ENCODE measurements at regions not wholly inside any gene's neighbourhood (a gene's known extent, or its start where the extent isn't known, plus 50 kb on each side); places are given as distances from the start of the nearest gene placed in this dataset.
"Not testable (repeated sequence)": the region's sequence is repeated elsewhere in the genome, so short reads cannot be mapped to it uniquely, and the experiment has no call there.

DNA sequence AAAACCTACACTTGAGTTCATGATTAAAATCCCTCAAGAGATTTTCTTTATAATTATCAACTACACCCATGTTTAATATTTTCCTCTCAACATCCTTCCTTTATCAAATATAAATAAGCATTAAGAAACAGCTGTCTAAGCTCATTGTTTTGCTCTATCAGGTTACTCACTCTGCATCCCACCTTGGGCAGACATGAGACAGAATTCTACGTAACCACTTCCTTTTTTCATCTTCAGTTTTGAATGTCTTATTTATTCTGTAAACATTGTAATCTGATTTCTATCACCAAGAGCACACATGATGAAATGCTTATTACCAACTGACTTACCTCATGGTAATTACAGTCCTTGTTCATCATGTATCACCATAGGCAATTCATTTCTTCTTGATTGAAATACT, 1256.6 kb upstream of the ATXN8OS start:
- no peak for DNase-seq (ENCODE audit: low read depth in 3 of 3, low spot score in 2 of 3)

DNA sequence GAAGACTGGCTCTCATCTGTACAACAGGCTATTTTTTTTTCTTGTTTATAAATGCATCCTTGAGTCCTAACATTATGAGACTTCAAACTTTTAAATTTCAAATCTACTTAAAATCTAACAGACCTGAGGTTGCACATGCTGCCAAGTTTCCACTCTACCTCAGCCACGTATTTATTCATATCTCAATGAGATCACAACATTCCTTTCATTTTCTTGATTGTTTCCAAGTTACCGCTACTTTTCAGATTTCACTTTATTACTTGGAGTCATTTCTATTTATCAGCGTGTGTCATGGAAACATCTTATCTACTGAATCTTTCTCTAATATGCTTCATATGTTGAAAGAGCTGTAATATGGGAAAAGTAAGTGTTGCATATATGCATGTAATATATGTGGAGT, 1257.5 kb upstream of the ATXN8OS start:
- no peak for DNase-seq (ENCODE audit: low read depth in 3 of 3, low spot score in 2 of 3)

DNA sequence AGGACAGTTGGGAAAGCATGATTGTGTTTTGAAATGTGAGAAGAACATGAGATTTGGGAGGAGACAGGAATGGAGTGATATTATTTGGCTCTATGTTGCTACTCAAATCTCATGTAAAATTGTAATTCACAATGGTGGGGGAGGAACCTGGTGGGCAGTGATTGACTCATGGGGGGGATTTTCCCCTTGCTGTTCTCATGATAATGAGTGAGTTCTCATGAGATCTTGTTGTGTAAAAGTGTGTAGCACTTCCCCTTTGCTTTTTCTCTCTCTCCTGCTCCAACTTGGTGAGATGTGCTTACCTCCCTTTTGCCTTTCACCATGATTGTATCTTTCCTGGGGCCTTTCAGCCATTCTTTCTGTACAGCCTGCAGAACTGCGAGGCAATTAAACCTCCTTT, 1261.0 kb upstream of the ATXN8OS start:
- DNase-seq (ENCODE audit: low read depth in 3 of 3, low spot score in 2 of 3): no peak

DNA sequence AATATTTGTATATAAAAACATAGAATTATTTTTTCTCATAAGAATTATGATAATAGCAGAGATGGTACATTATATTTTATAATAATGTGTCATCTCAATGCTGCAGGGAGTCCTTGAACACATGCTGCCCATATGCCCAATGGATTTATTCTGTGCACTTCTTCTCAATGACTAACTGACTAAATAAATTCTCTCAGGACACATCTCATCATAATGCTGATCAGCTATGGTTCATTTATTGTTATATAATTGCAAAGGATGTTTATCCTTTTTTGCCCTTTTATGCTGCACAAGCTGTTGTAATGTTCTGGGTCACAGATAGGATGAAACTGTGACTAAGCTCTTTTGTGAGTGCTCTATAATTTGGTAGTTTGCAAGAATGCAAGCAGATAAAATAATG, 1273.3 kb upstream of the ATXN8OS start:
- no peak for DNase-seq (ENCODE audit: low read depth in 3 of 3, low spot score in 2 of 3)

DNA sequence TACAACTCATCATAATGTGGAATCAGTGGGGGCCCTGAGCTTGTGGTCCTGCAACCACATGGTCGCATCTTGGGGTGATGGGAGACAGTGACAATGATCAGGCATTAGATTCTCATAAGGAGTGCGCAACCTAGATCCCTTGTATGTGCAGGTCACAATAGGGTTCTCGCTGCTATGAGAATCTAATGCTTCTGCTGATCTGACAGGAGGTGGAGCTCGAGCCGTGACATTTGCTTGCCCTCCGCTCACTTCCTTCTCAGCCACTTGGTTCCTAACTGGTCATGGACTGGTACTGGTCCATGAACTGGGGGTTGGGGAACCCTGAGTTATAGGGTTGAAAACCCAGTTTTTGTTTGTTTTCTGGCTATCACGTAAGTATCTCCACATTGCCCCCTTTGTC, 1290.9 kb upstream of the ATXN8OS start:
- DNase-seq (ENCODE audit: low read depth in 3 of 3, low spot score in 2 of 3): no peak

DNA sequence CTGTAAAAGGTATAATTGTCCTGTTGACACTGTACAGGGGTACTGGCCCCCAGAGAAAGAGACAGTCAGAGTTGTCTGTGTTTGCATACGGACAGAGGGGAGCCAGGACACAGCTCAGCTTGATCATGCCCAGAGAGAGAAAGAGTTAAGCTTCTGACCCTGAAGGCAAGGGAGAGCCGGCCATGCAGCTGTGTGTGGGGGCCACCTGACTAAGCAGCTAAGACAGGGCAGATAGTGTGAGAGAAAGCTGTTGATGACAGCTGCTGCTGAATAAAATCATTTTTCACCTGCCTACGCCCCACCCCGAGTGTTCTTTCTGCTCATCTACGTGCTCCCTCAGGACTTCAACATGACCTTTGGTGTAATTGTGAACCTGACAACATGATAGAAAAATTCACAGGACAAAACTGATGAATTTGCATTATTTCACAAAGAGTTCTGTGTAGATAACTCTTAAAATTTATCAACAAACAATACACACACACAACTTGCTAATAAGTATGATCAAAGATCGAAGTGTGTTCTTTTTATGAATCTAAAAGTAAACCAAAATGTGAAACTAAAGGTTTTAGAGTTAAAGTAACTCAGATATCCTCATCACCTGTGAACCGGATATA, 1294.3 kb upstream of the ATXN8OS start:
- no peak for DNase-seq (ENCODE audit: low read depth in 3 of 3, low spot score in 2 of 3)

DNA sequence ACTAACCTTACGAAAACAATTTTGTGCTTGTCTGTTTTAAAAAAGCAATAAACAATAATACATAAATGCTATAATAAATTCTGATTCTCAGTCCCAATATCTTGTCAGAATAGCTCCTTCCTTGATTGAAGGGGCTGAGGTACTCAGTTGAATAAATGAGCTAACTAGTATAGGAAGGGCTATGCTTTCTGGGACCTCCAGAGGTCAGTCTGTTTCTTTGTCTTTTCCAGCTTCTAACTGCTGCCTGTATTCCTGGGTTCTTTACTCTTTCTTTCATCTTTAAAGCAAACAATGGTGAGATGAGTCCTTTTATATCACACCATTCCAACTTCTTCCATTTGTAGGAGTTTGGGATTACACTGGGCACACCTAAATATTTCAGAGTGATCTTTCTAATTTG, 1297.0 kb upstream of the ATXN8OS start:
- no peak for DNase-seq (ENCODE audit: low read depth in 3 of 3, low spot score in 2 of 3)

DNA sequence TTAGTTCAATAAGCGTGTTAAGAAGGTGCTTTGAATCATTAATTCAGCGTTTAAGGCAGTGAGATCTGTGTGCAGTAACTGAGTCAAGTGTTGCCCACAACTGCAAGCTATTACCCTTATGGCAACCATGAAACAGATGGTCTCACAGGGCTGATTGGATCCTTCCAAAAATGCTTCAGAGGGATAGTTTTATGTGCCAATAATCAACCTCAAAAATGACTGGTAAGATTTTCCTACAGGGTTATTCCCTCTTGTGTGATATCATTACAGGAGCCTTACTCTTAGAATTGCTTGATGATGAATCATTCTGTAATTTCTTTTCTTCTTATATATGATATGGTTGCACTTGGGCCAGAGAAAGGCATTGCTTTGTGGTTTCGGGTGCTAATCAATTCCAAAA, 1299.2 kb upstream of the ATXN8OS start:
- DNase-seq (ENCODE audit: low read depth in 3 of 3, low spot score in 2 of 3): no peak

DNA sequence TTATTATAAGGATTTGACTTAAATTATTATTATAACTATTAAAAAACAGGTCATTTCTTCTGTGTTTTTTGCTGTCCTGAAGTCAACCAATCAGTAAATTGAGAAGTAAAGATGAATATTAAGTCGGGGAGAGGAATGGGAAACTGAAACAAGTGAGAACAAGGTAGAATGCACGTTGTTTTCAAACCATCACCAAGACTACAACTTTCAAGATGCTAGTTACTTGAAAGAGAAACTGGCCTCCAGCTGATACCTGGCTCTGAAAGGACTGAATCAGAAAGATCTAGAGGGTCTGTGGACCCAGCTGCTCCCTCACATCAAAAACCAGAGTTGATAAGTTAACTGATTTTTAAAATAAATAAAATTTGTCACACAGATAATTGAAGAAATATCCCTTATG, 1301.5 kb upstream of the ATXN8OS start:
- no peak for DNase-seq (ENCODE audit: low read depth in 3 of 3, low spot score in 2 of 3)

DNA sequence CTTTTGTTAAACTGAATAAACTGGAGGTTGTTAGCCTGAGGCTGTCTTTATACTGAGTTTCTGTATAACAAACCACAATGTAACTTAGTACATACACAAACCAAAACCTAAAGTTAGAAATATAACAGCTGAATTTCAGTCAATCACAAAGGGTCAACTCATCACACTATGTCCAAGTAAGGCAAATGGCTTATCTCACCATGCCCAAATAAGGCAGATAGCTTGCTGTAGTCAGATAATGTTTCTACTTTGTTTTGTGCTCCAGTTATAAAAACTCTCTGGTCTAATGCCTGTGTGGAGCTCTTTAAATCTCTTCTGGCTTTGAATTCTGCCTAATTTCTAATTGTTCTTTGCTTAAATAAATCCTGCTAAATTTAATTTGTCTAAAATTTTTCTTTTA, 1323.4 kb upstream of the ATXN8OS start:
- DNase-seq (ENCODE audit: low read depth in 3 of 3, low spot score in 2 of 3): no peak

DNA sequence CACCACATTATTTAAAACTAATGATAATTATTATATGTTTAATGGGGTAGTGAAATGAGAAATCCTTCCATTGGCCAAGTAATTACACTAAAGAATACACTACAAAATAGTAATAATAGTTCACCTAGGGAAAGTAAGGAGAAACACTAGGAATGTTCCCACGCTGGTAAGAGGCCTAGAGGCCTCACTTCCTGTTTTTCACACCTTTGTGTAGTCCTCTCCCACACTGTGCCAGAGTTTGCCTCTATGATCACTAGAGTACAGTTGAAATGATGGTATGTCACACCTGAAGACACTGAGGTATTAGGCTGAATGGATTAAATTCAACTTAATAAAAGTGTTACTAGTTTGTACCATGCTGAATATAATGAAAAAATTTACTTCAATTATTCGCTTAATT, 1348.0 kb upstream of the ATXN8OS start:
- DNase-seq (ENCODE audit: low read depth in 3 of 3, low spot score in 2 of 3): no peak

DNA sequence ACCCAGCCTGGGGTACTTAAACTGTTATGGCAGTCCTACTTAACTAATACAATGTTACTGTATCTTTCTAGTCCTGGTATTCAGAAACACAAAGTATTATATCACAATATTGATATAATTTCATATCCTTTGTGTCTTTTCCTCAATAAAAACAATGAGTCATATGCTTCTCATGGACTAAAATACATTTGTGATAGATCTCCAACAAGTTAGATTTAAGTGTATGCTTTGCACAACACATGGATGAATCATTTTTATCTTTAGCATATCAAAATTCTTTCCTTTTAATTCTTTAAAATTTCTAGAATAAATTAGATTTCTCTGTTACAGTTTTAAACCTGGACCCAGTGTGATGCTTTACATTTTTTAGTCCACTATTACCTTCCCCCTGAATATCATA, 1357.8 kb upstream of the ATXN8OS start:
- no peak for DNase-seq (ENCODE audit: low read depth in 3 of 3, low spot score in 2 of 3)

DNA sequence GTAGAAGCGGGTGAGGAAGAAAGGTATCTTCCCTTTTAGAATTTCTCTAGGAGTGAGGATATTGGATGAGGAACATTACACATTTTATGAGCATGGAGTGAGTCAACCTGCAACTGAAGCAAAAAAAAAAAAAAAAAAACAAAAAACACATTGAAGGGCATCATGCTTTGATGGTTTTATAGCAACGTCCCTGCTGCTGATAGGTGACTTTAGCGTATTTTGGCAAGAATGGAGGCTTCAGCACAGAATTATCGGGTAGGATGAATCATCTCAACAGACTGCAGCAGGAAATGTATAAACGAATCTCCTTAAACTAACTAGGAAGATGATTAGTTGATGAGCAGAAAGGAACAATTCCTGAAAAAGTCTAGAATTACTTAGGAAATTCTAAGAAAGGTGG, 1359.6 kb upstream of the ATXN8OS start:
- DNase-seq (ENCODE audit: low read depth in 3 of 3, low spot score in 2 of 3): no peak

DNA sequence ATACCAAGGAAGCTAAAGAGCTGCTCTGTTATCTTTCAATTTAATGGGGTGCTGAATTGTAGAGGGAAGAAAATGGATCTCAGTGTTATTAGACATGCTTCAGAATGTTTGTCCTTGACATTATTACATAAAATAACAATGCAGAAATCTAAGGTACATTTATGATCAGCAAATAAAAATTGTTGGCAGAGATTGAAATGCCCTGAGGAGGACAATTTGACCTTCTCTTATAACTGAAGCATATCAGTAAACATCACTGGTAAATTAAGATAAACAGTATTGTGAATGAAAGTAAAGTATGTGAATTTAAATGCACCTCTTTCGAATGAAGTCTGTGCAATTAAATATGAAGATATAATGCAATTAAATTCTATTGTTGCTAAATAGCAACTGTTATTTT, 1362.1 kb upstream of the ATXN8OS start:
- no peak for DNase-seq (ENCODE audit: low read depth in 3 of 3, low spot score in 2 of 3)

DNA sequence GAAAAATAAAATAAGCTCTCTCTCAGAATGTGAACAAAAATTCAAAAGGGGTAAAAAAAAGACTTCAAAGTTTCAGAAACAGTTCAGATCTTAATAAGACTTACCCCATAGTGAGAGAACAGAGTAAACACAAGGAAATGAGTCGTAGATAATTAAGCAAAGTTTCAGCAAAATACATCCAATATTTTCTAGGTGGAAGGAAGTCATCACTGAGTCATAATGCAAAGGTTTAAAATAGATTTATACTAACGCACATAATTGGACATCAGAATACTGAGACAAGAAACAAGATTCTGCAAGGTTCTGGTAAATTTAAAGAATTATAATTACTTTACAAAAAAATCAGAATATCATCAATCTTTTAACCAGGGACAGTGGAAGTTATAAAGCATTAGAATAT, 1370.7 kb upstream of the ATXN8OS start:
- DNase-seq (ENCODE audit: low read depth in 3 of 3, low spot score in 2 of 3): no peak

DNA sequence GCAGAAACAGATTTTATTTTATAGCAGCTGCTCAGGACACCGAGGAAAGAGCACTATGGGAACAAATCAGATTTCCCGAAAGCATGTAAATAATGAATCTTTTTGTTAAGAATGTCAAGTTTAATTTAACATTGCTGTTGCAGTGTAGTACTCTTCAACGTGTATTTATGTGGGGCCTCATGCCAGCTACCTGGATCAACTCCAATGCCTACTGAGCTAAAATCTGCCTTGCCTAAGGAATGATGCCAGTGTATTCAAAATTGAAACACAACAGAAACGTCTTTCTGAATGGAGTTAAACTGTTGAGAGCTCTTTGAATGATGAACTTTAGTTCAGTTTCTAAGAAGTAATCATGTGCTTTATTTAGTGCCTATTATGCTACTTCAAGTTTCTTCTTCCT, 1379.8 kb upstream of the ATXN8OS start:
- no peak for DNase-seq (ENCODE audit: low read depth in 3 of 3, low spot score in 2 of 3)

DNA sequence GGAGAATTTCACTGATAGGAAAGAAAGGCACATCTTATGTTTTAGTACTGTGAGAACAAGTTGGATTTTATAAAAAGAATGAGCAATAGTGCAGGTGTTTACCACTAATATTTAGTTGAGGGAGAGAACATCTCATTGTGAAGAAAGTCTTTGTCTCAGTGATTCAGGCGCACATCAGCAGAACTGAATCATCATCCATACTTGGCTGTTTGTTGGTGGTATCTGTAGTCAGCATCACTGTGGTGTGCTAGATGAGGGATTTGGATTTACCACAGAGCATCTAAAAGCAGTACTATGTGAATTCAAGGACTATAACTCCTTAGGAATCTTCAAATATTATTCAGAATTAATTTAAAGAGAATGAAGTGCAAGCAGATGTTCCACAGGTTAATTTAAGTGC, 1380.5 kb upstream of the ATXN8OS start:
- no peak for DNase-seq (ENCODE audit: low read depth in 3 of 3, low spot score in 2 of 3)

DNA sequence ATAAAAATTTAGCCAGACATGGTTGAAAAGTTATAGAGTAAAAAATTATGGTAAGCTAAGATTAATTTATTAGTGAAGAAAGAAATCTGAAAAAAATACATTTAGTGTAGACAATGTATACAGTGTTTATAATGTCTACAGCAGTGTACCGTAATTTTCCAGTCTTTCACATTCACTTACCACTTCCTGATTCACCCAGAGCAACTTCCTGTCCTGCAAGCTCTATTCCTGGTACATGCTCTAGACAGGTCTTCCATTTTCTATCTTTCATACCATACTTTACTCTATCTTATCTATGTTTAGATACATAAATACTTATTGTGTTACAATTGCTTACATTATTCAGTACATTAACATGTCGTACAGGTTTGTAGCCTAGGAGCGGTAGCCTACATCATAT, 1387.8 kb upstream of the ATXN8OS start:
- DNase-seq (ENCODE audit: low read depth in 3 of 3, low spot score in 2 of 3): no peak

DNA sequence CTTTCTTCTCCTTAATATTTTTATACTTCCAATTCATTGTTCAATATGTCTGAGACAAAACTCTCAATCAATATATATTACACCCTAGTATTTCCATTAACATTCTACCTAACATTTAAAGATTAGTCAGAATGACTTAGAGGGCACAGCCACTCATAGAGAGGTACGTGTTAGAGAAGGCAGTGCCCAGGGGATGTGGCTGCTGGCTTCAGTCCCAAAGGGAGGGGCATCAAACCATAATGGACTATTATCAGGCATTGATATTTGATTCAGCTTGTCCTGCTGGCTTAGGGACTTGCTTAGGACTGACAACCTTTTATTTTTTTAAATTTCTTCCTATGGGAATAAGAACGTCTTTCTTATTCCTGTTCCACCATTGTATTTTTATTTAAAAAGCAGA, 1392.0 kb upstream of the ATXN8OS start:
- DNase-seq (ENCODE audit: low read depth in 3 of 3, low spot score in 2 of 3): no peak

DNA sequence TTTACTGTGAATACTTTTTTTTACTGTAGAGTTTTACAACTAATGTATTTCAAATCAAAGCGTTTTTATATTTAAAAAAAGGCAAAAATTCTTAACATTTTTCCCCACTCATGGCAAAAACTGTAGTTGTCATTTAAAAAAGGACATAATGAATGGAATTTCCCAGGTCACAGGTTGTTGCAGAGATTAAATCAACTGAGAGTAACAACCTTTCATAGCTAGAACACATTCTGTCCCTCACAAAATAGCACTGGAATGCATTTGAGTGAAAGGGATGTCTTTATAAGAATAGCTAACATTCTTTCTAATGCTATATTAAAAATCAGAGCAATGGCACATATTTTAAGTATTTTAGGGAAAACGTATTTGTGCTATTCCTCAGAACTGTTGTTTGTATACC, 1393.3 kb upstream of the ATXN8OS start:
- DNase-seq (ENCODE audit: low read depth in 3 of 3, low spot score in 2 of 3): no peak

DNA sequence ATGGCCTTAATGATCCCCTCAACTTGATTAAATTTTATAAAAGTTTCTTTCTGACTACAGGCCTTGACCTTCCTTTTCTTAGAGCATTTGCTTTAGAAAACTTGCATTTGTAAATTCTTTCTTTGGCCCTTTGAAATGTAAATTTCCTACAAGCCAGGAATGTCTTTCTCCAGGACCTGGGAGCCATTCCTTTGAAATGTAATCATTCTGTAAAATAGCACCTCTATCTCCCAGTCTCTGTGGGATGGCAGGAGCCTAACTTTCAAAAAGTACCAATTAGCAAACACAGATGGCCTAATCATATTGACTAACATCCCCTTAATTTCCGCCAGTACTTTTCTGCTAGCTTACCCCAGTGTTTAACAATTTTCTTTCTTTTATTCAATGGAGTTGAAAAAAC, 1394.2 kb upstream of the ATXN8OS start:
- no peak for DNase-seq (ENCODE audit: low read depth in 3 of 3, low spot score in 2 of 3)

DNA sequence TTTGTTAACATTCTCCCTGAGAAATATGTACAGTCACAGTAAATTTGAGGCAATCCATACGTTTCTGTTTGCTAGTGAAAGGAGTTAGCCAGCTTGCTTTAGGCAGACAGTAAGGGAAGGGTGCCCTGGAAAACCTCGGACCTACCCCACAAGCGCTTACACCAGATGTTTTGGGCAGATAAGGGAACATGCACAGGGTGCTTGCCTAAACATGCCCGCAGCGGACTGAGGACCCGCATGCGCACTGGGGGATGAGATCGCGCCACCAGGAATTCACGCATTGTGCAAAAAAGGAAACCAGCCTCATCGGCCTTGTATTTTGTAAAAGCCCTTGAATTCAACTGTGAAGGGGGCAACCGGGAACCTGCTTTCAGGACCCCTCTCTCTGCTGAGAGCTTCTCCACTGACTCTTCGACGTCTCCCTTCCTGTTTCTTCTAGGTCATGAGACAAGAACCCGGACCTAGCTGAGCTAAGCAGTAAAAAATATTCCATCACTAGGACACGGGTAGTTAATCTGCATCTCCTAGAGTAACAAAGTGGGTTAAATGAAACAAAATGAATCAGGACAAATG, 1399.2 kb upstream of the ATXN8OS start:
- no peak for DNase-seq (ENCODE audit: low read depth in 3 of 3, low spot score in 2 of 3)

DNA sequence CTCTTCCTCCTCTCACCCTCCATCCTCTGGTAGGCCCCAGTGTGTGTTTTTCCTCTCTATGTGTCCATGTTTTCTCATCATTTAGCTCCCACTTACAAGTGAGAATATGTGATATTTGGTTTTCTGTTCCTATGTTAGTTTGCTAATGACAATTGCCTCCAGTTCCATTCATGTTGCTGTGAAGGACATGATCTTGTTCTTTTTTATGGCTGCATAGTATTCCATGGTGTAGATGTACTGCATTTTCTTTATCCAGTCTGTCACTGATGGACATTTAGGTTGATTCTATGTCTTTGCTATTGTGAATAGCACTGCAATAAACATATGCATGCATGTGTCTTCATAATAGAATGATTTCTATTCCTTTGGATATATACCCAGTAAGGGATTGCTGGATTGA, 1401.6 kb upstream of the ATXN8OS start:
- DNase-seq (ENCODE audit: low read depth in 3 of 3, low spot score in 2 of 3): not testable (repeated sequence)

Measured in right renal cortex interstitium (tissue), 3 donors.